ENCODE measurements at regions not wholly inside any gene's neighbourhood (a gene's known extent, or its start where the extent isn't known, plus 50 kb on each side); places are given as distances from the start of the nearest gene placed in this dataset.

DNA sequence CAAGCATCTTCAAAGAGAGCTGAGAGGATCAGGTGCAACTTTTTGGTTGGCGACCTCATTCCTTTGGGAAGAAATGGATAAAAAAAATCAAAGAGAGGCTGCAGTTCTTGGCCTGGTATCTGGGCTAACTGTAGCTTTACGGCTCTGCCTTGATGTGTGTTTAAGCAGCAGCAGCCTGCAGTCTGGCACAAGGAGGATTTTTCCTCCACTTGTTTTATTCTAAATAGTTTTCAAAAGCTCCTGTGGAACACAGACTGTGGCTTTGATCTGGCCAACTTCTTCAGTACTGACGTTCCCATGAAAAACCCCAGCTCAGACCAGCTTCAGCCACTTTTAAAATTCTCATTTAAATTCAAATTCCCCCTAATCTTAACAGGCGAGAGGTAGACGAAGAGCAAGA is 137.3 kb downstream of the HDGFL1 start:
- TF ChIP-seq MAZ (IDR thresholded peaks at IDR 0.05; ENCODE audit: borderline replicate concordance, low read depth, low read length) (no peak), RFX5 (IDR thresholded peaks at IDR 0.05; ENCODE audit: low read depth, low read length) (no peak), MAFK (IDR thresholded peaks at IDR 0.05; ENCODE audit: low read depth, low read length) (no peak), BHLHE40 (IDR thresholded peaks at IDR 0.05; ENCODE audit: low read depth, low read length) (no peak), RAD21 (IDR thresholded peaks at IDR 0.05; ENCODE audit: low read length) (no peak), CEBPB (IDR thresholded peaks at IDR 0.05; ENCODE audit: low read depth, low read length) (no peak), MXI1 (IDR thresholded peaks at IDR 0.05; ENCODE audit: borderline replicate concordance, low read depth, low read length) (no peak), CHD1 (IDR thresholded peaks at IDR 0.05; ENCODE audit: low read depth, low read length) (no peak), POLR2A (IDR thresholded peaks at IDR 0.05; ENCODE audit: low read depth, low read length) (no peak), RCOR1 (IDR thresholded peaks at IDR 0.05; ENCODE audit: insufficient replicate concordance, low read length) (no peak), FOS (IDR thresholded peaks at IDR 0.05; ENCODE audit: low read depth, low read length) (no peak), SMC3 (IDR thresholded peaks at IDR 0.05; ENCODE audit: low read depth, low read length) (no peak)
- TF ChIP-seq, protein P1, sequence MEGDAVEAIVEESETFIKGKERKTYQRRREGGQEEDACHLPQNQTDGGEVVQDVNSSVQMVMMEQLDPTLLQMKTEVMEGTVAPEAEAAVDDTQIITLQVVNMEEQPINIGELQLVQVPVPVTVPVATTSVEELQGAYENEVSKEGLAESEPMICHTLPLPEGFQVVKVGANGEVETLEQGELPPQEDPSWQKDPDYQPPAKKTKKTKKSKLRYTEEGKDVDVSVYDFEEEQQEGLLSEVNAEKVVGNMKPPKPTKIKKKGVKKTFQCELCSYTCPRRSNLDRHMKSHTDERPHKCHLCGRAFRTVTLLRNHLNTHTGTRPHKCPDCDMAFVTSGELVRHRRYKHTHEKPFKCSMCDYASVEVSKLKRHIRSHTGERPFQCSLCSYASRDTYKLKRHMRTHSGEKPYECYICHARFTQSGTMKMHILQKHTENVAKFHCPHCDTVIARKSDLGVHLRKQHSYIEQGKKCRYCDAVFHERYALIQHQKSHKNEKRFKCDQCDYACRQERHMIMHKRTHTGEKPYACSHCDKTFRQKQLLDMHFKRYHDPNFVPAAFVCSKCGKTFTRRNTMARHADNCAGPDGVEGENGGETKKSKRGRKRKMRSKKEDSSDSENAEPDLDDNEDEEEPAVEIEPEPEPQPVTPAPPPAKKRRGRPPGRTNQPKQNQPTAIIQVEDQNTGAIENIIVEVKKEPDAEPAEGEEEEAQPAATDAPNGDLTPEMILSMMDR (conservative IDR thresholded peaks at IDR 0.05; ENCODE audit: low read depth, low read length), result no peak
- TF ChIP-seq, protein P2, sequence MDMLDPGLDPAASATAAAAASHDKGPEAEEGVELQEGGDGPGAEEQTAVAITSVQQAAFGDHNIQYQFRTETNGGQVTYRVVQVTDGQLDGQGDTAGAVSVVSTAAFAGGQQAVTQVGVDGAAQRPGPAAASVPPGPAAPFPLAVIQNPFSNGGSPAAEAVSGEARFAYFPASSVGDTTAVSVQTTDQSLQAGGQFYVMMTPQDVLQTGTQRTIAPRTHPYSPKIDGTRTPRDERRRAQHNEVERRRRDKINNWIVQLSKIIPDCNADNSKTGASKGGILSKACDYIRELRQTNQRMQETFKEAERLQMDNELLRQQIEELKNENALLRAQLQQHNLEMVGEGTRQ (IDR thresholded peaks at IDR 0.05; ENCODE audit: low read depth, low read length), result no peak
